22Rv1 (cell line): ENCODE measurements at regions not wholly inside any gene's neighbourhood (a gene's known extent, or its start where the extent isn't known, plus 50 kb on each side); places are given as distances from the start of the nearest gene placed in this dataset.

Experiments
- H3K27ac ChIP-seq: fragments of 450-650 bp; 2 replicates; pipeline ENCODE4 v1.5.1; 2017
- CTCF ChIP-seq: fragments of 450-650 bp; IDR thresholded peaks from 2 replicates; pipeline ENCODE4 v1.5.1; 2017; ENCODE audit warnings: mild to moderate bottlenecking
- ZFX ChIP-seq: fragments of 450-650 bp; IDR thresholded peaks from 2 replicates; pipeline ENCODE4 v1.6.1; 2017; ENCODE audit warnings: antibody characterized with exemption, borderline replicate concordance

GRCh38 chr2:176687944-176688343 lies 418.7 kb downstream of the MTX2 start:
- TF ChIP-seq ZFX (no peak), CTCF (no peak)
- no peak overlapping the region for H3K27ac ChIP-seq

DNA sequence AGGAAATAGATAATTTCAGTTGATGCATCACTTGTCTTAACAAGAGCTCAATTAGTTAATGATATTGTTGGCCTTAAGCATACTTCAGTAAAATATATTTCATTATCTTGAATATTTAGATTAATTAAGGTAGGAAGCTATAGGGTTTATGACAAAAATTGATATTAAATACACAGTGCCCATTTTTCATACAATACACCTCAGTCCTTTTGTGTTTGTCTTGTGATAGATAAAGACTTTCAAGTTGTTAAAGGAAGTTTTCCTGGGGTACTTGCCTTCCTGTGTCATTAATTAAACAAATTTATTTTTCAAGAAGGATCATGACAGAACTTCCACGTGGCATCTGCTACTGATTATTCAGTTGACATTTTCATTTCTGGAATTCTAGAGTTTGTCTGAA lies 420.5 kb downstream of the MTX2 start:
- TF ChIP-seq ZFX: no peak
- TF ChIP-seq CTCF: no peak
- no peak overlapping the region for H3K27ac ChIP-seq

DNA sequence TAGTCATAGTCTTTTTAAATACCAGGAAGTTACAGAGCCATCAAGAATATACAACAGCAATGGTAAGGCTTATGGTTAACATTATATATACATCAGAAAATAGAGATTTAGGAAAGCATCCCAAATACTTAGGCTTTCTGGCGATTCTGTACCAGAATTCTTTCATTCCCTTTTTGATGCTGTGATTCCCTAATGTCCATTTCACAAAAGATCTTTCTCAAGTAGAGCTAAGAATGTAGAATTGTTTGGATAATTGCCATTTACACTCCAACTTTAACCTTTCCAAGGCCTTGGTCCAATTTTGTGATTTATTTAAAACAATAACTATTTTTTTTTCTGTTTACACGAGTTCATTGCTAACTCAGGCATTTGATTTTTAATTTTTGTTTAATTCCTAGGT lies 422.2 kb downstream of the MTX2 start:
- TF ChIP-seq CTCF (no peak), ZFX (no peak)
- H3K27ac ChIP-seq: no peak overlapping the region

GRCh38 chr2:176692533-176692932 lies 423.3 kb downstream of the MTX2 start:
- TF ChIP-seq CTCF (no peak), ZFX (no peak)
- H3K27ac ChIP-seq: no peak overlapping the region

DNA sequence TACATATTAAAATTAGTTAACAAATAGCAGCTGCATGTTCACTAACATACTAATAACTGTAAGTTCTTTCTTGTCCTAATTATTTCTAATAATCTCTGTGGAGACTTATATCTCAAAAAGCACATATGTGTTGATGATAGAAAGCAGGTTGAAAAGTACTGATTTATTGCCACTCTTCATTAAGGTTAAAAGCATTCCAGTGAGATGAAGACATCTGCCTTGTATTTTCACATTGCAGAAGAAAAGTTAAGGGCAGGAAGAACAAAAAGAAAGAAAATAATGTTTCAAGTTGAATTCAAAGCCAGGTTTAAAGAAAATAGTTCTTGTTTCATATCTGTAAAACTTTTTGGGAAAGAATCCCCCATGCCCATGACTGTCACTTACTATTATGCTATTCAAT lies 429.9 kb downstream of the MTX2 start:
- H3K27ac ChIP-seq: no peak overlapping the region
- TF ChIP-seq ZFX: no peak
- no peak for TF ChIP-seq CTCF

DNA sequence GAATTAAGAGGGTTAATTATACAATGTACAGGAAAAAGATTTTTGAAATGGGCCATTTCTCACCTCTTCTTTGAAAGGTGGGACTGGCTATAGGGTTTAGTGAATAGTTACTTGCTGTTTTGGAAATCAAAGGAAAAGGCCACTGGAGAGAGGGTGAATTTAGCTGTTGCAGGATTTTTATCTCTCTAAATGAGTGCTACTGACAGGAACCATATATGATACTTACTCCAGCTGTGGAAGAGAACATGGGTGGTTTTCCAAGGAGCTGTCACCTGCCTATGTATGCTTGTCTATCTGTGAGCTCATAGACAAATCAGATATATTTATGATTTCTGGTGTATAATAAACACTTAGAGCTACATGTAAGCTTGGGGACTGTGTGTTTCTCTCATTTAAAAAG lies 430.4 kb downstream of the MTX2 start:
- TF ChIP-seq ZFX: no peak
- no peak for TF ChIP-seq CTCF
- no peak overlapping the region for H3K27ac ChIP-seq

- no peak for TF ChIP-seq CTCF
- TF ChIP-seq ZFX: no peak
- no peak overlapping the region for H3K27ac ChIP-seq
Observed at GRCh38 chr2:176702131-176702530, 432.9 kb downstream of the MTX2 start.
